SK-N-SH (cell line): ENCODE measurements at regions not wholly inside any gene's neighbourhood (a gene's known extent, or its start where the extent isn't known, plus 50 kb on each side); places are given as distances from the start of the nearest gene placed in this dataset.

Source experiments
- CTCF ChIA-PET: fragments of 300-600, 350-600 bp; formaldehyde crosslinking; extraction: SDS; loops from one replicate; lab custom pipeline; 2021; lab: Yijun Ruan, JAX
- POLR2A ChIA-PET: fragments of 350-600 bp; sonication (Branson Sonifier 250); formaldehyde crosslinking; extraction: SDS; loops from one replicate; lab custom pipeline; 2020; ENCODE audit warnings: antibody characterized with exemption, inconsistent platforms; lab: Yijun Ruan, JAX
- DNase-seq: peaks from one replicate; pipeline ENCODE4 v3.0.0; 2012
- H2AFZ ChIP-seq: fragments of 200-600 bp; sonication (generic); 2 replicates; pipeline ENCODE4 v1.8.1; 2016; ENCODE audit warnings: antibody characterized with exemption, mild to moderate bottlenecking, low read depth
- H3F3A ChIP-seq: fragments of 200-600 bp; sonication (generic); replicated peaks from 2 replicates; pipeline ENCODE3; 2016; ENCODE audit warnings: antibody characterized with exemption, mild to moderate bottlenecking; ENCODE audit not compliant: insufficient read depth
- H3K27ac ChIP-seq, 2 experiments: fragments of 200-500 bp in 1 of 2; fragments of 200-600 bp in 1 of 2; sonication (Bioruptor generic) in 1 of 2; sonication (generic), shearing (Covaris generic) in 1 of 2; 2 replicates each; pipeline versions ENCODE4 v1.5.1 to v1.6.1; 2014 to 2016; ENCODE audit warnings: low read depth in 2 of 2, inconsistent platforms in 1 of 2, low read length in 1 of 2, mild to moderate bottlenecking in 1 of 2, mixed read lengths in 1 of 2
- H3K27me3 ChIP-seq: fragments of 200-600 bp; sonication (generic), shearing (Covaris generic); 2 replicates; pipeline ENCODE4 v1.6.1; 2016; ENCODE audit warnings: mixed run types; ENCODE audit not compliant: insufficient read depth
- H3K36me3 ChIP-seq, 2 experiments: fragments of 200-500 bp in 1 of 2; fragments of 200-600 bp in 1 of 2; sonication (Bioruptor generic) in 1 of 2; sonication (generic) in 1 of 2; replicated peaks in 1 of 2; 2 replicates each; pipeline versions ENCODE3 to v1.5.1; 2014 to 2016; ENCODE audit warnings: low read length in 1 of 2, mild to moderate bottlenecking in 1 of 2; ENCODE audit not compliant: insufficient read depth in 2 of 2, control insufficient read depth in 1 of 2
- H3K4me1 ChIP-seq, 2 experiments: fragments of 200-500 bp in 1 of 2; fragments of 200-600 bp in 1 of 2; sonication (Bioruptor generic) in 1 of 2; sonication (generic), shearing (Covaris generic) in 1 of 2; 2 replicates each; pipeline versions ENCODE4 v1.5.1 to v1.6.1; 2014 to 2016; ENCODE audit warnings: low read depth in 1 of 2, low read length in 1 of 2, mixed run types in 1 of 2; ENCODE audit not compliant: insufficient read depth in 2 of 2, control insufficient read depth in 1 of 2
- H3K4me2 ChIP-seq: fragments of 200-600 bp; sonication (generic), shearing (Covaris generic); 2 replicates; pipeline ENCODE4 v1.6.1; 2017; ENCODE audit warnings: mixed run types
- H3K4me3 ChIP-seq, 2 experiments: fragments of 200-500 bp in 1 of 2; fragments of 200-600 bp in 1 of 2; sonication (Bioruptor generic) in 1 of 2; sonication (generic), shearing (Covaris generic) in 1 of 2; 2 replicates each; pipeline versions ENCODE4 v1.5.1 to v1.8.1; 2014 to 2016; ENCODE audit warnings: low read depth in 2 of 2, inconsistent platforms in 1 of 2, low read length in 1 of 2, mild to moderate bottlenecking in 1 of 2, mixed read lengths in 1 of 2, moderate library complexity in 1 of 2
- H3K79me2 ChIP-seq: fragments of 200-600 bp; sonication (generic); 2 replicates; pipeline ENCODE4 v1.8.1; 2017; ENCODE audit warnings: mild to moderate bottlenecking; ENCODE audit not compliant: insufficient read depth
- H3K9ac ChIP-seq: fragments of 200-600 bp; sonication (generic); 2 replicates; pipeline ENCODE4 v1.6.1; 2017; ENCODE audit warnings: mixed run types
- H3K9me2 ChIP-seq: fragments of 200-600 bp; sonication (generic); 2 replicates; pipeline ENCODE4 v1.6.1; 2017; ENCODE audit warnings: mixed run types
- H3K9me3 ChIP-seq: fragments of 200-600 bp; sonication (generic); 2 replicates; pipeline ENCODE4 v1.6.1; 2017; ENCODE audit warnings: mixed run types, mild to moderate bottlenecking, moderate library complexity
- H4K20me1 ChIP-seq: fragments of 200-600 bp; sonication (generic); 2 replicates; pipeline ENCODE4 v1.6.1; 2017; ENCODE audit warnings: mild to moderate bottlenecking, mixed run types; ENCODE audit not compliant: insufficient read depth
- CHD2 ChIP-seq: fragments of 150-350 bp; IDR thresholded peaks from 2 replicates; pipeline ENCODE4 v1.6.1; 2018; ENCODE audit warnings: low read length; ENCODE audit not compliant: partially characterized antibody
- CTCF ChIP-seq: fragments of 200-600 bp; sonication (generic); IDR thresholded peaks from 2 replicates; pipeline ENCODE4 v1.6.1; 2017; ENCODE audit warnings: antibody characterized with exemption, mild to moderate bottlenecking, moderate library complexity
- EZH2phosphoT487 ChIP-seq: fragments of 200-600 bp; sonication (generic); IDR thresholded peaks from 2 replicates; pipeline ENCODE4 v1.6.1; 2017; ENCODE audit warnings: low read depth, mixed run types, mild to moderate bottlenecking, antibody characterized with exemption, moderate library complexity, borderline replicate concordance
- FOXM1 ChIP-seq: IDR thresholded peaks from 2 replicates; pipeline ENCODE4 v1.4.0; 2012; ENCODE audit warnings: low read depth, mild to moderate bottlenecking
- GABPA ChIP-seq: IDR thresholded peaks from 2 replicates; pipeline ENCODE4 v1.4.0; 2012; ENCODE audit warnings: low read depth, mild to moderate bottlenecking
- MAX ChIP-seq: IDR thresholded peaks from 2 replicates; pipeline ENCODE4 v1.4.0; 2012; ENCODE audit warnings: low read depth
- MEF2A ChIP-seq: IDR thresholded peaks from 2 replicates; pipeline ENCODE4 v1.4.0; 2012; ENCODE audit warnings: low read depth, borderline replicate concordance
- MXI1 ChIP-seq: IDR thresholded peaks from 2 replicates; pipeline ENCODE4 v1.6.1; 2012; ENCODE audit warnings: mild to moderate bottlenecking, low read depth, low read length, improper control_type of control experiment
- NRF1 ChIP-seq: IDR thresholded peaks from 2 replicates; pipeline ENCODE4 v1.6.1; 2012; ENCODE audit warnings: low read depth, mild to moderate bottlenecking, low read length
- PBX3 ChIP-seq: IDR thresholded peaks from 2 replicates; pipeline ENCODE4; 2012
- POLR2AphosphoS5 ChIP-seq: IDR thresholded peaks from 2 replicates; pipeline ENCODE4 v1.6.1; 2012; ENCODE audit warnings: low read depth, low read length
- RAD21 ChIP-seq: IDR thresholded peaks from 2 replicates; pipeline ENCODE4 v1.6.1; 2012; ENCODE audit warnings: mild to moderate bottlenecking, low read length
- REST ChIP-seq: IDR thresholded peaks from 2 replicates; pipeline ENCODE4 v1.6.1; 2012; ENCODE audit warnings: mild to moderate bottlenecking, low read depth, low read length, moderate library complexity
- SIN3A ChIP-seq: IDR thresholded peaks from 2 replicates; pipeline ENCODE4 v1.6.1; 2012; ENCODE audit warnings: low read depth, mild to moderate bottlenecking, low read length, moderate library complexity, borderline replicate concordance
- SMC3 ChIP-seq: IDR thresholded peaks from 2 replicates; pipeline ENCODE4 v1.6.1; 2012; ENCODE audit warnings: low read depth, low read length, improper control_type of control experiment
- TCF12 ChIP-seq: IDR thresholded peaks from 2 replicates; pipeline ENCODE4 v1.4.0; 2012
- YY1 ChIP-seq: IDR thresholded peaks from 2 replicates; pipeline ENCODE4 v1.4.0; 2012; ENCODE audit warnings: low read depth, mild to moderate bottlenecking
- WGBS: methylation state at CpG from one replicate; pipeline ENCODE4 v1.1.6; 2017; ENCODE audit warnings: low lambda C conversion rate; 5-methylcytosine and 5-hydroxymethylcytosine counted together

GRCh38 chr15:98380721-98381120 is 267.6 kb upstream of the IGF1R start:
- DNase-seq: no peak
- Histone ChIP-seq H3K4me3 (no peak overlapping the region), H3K36me3 (no peaks in the 10 kb centered on the region), H3K9ac (no peak overlapping the region), H4K20me1 (no peaks in the 10 kb centered on the region), H3K27me3 (peaks cover 5% of the 10 kb centered on the region; the same call in 1 of the 2 replicates), H3K9me2 (no peaks in the 10 kb centered on the region), H3K4me1 (no peaks in the 10 kb centered on the region), H3K9me3 (no peaks in the 10 kb centered on the region), H3K79me2 (no peaks in the 10 kb centered on the region), H3K27ac (no peak overlapping the region), H3K4me2 (no peak overlapping the region), H2AFZ (no peak overlapping the region), H3F3A (no peaks in the 10 kb centered on the region)
- no peak for TF ChIP-seq MXI1
- no peak for TF ChIP-seq MEF2A
- no peak for TF ChIP-seq SIN3A
- no peak for TF ChIP-seq CTCF
- TF ChIP-seq YY1: no peak
- TF ChIP-seq FOXM1: no peak
- TF ChIP-seq SMC3: no peak
- no peak for TF ChIP-seq REST
- ChIA-PET POLR2A (no interaction called here), CTCF (no interaction called here)
- 1% methylated on average over 3 of the region's 3 CpGs for WGBS

GRCh38 chr15:98381446-98381845 is 266.9 kb upstream of the IGF1R start:
- 3% methylated on average over 2 of the region's 2 CpGs for WGBS
- H3K9me2 ChIP-seq: no peaks in the 10 kb centered on the region
- peaks cover 5% of the 10 kb centered on the region; the same call in 1 of the 2 replicates for H3K27me3 ChIP-seq
- no peak overlapping the region for H3K4me3 ChIP-seq
- no peaks in the 10 kb centered on the region for H3F3A ChIP-seq
- H3K79me2 ChIP-seq: no peaks in the 10 kb centered on the region
- H3K4me1 ChIP-seq: no peaks in the 10 kb centered on the region
- no peak overlapping the region for H3K4me2 ChIP-seq
- H4K20me1 ChIP-seq: no peaks in the 10 kb centered on the region
- CTCF ChIA-PET: interaction anchor here (0.8 kb wide), 1 partner anchor 70 kb away, joined by 3 read pairs; no protein-coding TSS in a partner anchor
- H3K36me3 ChIP-seq: no peaks in the 10 kb centered on the region
- POLR2A ChIA-PET: no interaction called here
- no peak overlapping the region for H3K27ac ChIP-seq
- no peak overlapping the region for H3K9ac ChIP-seq
- no peak overlapping the region for H2AFZ ChIP-seq
- H3K9me3 ChIP-seq: no peaks in the 10 kb centered on the region
- DNase-seq: no peak
- TF ChIP-seq MAX (no peak), MXI1 (no peak), EZH2phosphoT487 (no peak), CHD2 (no peak), MEF2A (no peak), REST (no peak), PBX3 (no peak), RAD21 (no peak), GABPA (no peak), POLR2AphosphoS5 (no peak), TCF12 (no peak), SMC3 (no peak), NRF1 (no peak)
